ENCODE measurements at regions not wholly inside any gene's neighbourhood (a gene's known extent, or its start where the extent isn't known, plus 50 kb on each side); places are given as distances from the start of the nearest gene placed in this dataset.

GRCh38 chr3:99545941-99546580 lies 92.3 kb upstream of the COL8A1 start:
- CTCF ChIA-PET: interaction anchor here (1.4 to 2.0 kb wide), 2 partner anchors 14 to 17 kb away, joined by 5 to 6 read pairs; no protein-coding TSS in a partner anchor
- no peak overlapping the region for H3K4me3 ChIP-seq (ENCODE audit: low read depth, low read length)
- TF ChIP-seq CTCF (IDR thresholded peaks at IDR 0.05; ENCODE audit: insufficient read depth, low read length, missing control alignments): no peak
- POLR2A ChIA-PET: interaction anchor here (0.8 to 1.2 kb wide), 2 partner anchors 17 to 92 kb away, joined by 3 to 5 read pairs; partner anchors contain the start of gene COL8A1
- DNase-seq (ENCODE audit: low read depth, low spot score): no peak

- CTCF ChIA-PET: interaction anchor here (2.0 kb wide), 1 partner anchor 13 kb away, joined by 6 read pairs; no protein-coding TSS in a partner anchor
- no peak for DNase-seq (ENCODE audit: low read depth, low spot score)
- no peak for TF ChIP-seq CTCF (IDR thresholded peaks at IDR 0.05; ENCODE audit: insufficient read depth, low read length, missing control alignments)
- H3K4me3 ChIP-seq (ENCODE audit: low read depth, low read length): no peak overlapping the region
- POLR2A ChIA-PET: interaction anchor here (0.8 kb wide), 1 partner anchor 18 kb away, joined by 3 read pairs; no protein-coding TSS in a partner anchor
These were observed 93.6 kb upstream of the COL8A1 start for GRCh38 chr3:99544786-99545281.

GRCh38 chr3:99543796-99544195 lies 94.6 kb upstream of the COL8A1 start:
- ChIA-PET POLR2A (interaction anchor here (1.3 kb wide), 1 partner anchor 95 kb away, joined by 4 read pairs; the partner anchor contains the start of gene COL8A1), CTCF (interaction anchor here (0.9 kb wide), 1 partner anchor 12 kb away, joined by 3 read pairs; no protein-coding TSS in a partner anchor)

GRCh38 chr3:99542767-99543518 lies 95.5 kb upstream of the COL8A1 start:
- ChIA-PET CTCF (no interaction called here), POLR2A (interaction anchor here (1.3 kb wide), 1 partner anchor 96 kb away, joined by 4 read pairs; the partner anchor contains the start of gene COL8A1)
- no peak overlapping the region for H3K4me3 ChIP-seq (ENCODE audit: low read depth, low read length)
- DNase-seq (ENCODE audit: low read depth, low spot score): no peak
- no peak for TF ChIP-seq CTCF (IDR thresholded peaks at IDR 0.05; ENCODE audit: insufficient read depth, low read length, missing control alignments)

More at GRCh38 chr3:99543796-99544195, 94.6 kb upstream of the COL8A1 start:
- H3K4me3 ChIP-seq (ENCODE audit: low read depth, low read length): no peak overlapping the region
- no peak for TF ChIP-seq CTCF (IDR thresholded peaks at IDR 0.05; ENCODE audit: insufficient read depth, low read length, missing control alignments)
- DNase-seq (ENCODE audit: low read depth, low spot score): no peak

- CTCF ChIA-PET: interaction anchor here (0.9 kb wide), 1 partner anchor 8 kb away, joined by 4 read pairs; no protein-coding TSS in a partner anchor
- no peak for DNase-seq (ENCODE audit: low read depth, low spot score)
- H3K4me3 ChIP-seq (ENCODE audit: low read depth, low read length): no peak overlapping the region
- TF ChIP-seq CTCF (IDR thresholded peaks at IDR 0.05; ENCODE audit: insufficient read depth, low read length, missing control alignments): no peak
- POLR2A ChIA-PET: no interaction called here
These were observed 97.2 kb upstream of the COL8A1 start for GRCh38 chr3:99541181-99541580.

- no peak overlapping the region for H3K4me3 ChIP-seq (ENCODE audit: low read depth, low read length)
- ChIA-PET POLR2A (interaction anchor here (0.7 kb wide), 1 partner anchor 32 kb away, joined by 3 read pairs; no protein-coding TSS in a partner anchor), CTCF (no interaction called here)
- no peak for TF ChIP-seq CTCF (IDR thresholded peaks at IDR 0.05; ENCODE audit: insufficient read depth, low read length, missing control alignments)
- DNase-seq (ENCODE audit: low read depth, low spot score): no peak
These were observed 101.0 kb upstream of the COL8A1 start for GRCh38 chr3:99537416-99537815.

Data from AG04449 (cell line).